ENCODE measurements at regions not wholly inside any gene's neighbourhood (a gene's known extent, or its start where the extent isn't known, plus 50 kb on each side); places are given as distances from the start of the nearest gene placed in this dataset.

GRCh38 chr1:18020021-18020817 is 87.4 kb upstream of the IGSF21 start:
- DNase-seq = no peak

GRCh38 chr1:18021242-18021641 is 86.4 kb upstream of the IGSF21 start:
- DNase-seq = no peak

GRCh38 chr1:18032172-18032859 is 75.3 kb upstream of the IGSF21 start:
- no peak for DNase-seq

GRCh38 chr1:18035145-18035544 is 72.5 kb upstream of the IGSF21 start:
- DNase-seq = no peak

GRCh38 chr1:18037651-18038050 is 69.9 kb upstream of the IGSF21 start:
- DNase-seq = no peak

- DNase-seq = no peak
Measured at GRCh38 chr1:18038051-18038450, 69.5 kb upstream of the IGSF21 start.

GRCh38 chr1:18039102-18039501 is 68.5 kb upstream of the IGSF21 start:
- DNase-seq = no peak

GRCh38 chr1:18041102-18041501 is 66.5 kb upstream of the IGSF21 start:
- DNase-seq = no peak

- no peak for DNase-seq
Measured at GRCh38 chr1:18041685-18042355, 65.8 kb upstream of the IGSF21 start.

GRCh38 chr1:18043871-18044270 is 63.7 kb upstream of the IGSF21 start:
- DNase-seq = no peak

- DNase-seq = no peak
Measured at GRCh38 chr1:18045203-18045602, 62.4 kb upstream of the IGSF21 start.

GRCh38 chr1:18045621-18046020 is 62.0 kb upstream of the IGSF21 start:
- DNase-seq = no peak

GRCh38 chr1:18047122-18047521 is 60.5 kb upstream of the IGSF21 start:
- no peak for DNase-seq

GRCh38 chr1:18049228-18049627 is 58.4 kb upstream of the IGSF21 start:
- DNase-seq = no peak

- DNase-seq = no peak
Measured at GRCh38 chr1:18052671-18053070, 54.9 kb upstream of the IGSF21 start.

- DNase-seq = no peak
Measured at GRCh38 chr1:18055156-18055555, 52.4 kb upstream of the IGSF21 start.

- no peak for DNase-seq
Measured at GRCh38 chr1:18056545-18056944, 51.1 kb upstream of the IGSF21 start.

- no peak for DNase-seq
Measured at GRCh38 chr1:18057623-18058022, 50.0 kb upstream of the IGSF21 start.

Measured in stimulated activated CD4-positive, alpha-beta T cell treated with anti-CD3 and anti-CD28 coated beads, Interleukin-12 subunit alpha, Interleukin-12 subunit beta, amount 100 ng/mL, for 4 hours (primary cell).